ENCODE measurements at regions not wholly inside any gene's neighbourhood (a gene's known extent, or its start where the extent isn't known, plus 50 kb on each side); places are given as distances from the start of the nearest gene placed in this dataset.

DNA sequence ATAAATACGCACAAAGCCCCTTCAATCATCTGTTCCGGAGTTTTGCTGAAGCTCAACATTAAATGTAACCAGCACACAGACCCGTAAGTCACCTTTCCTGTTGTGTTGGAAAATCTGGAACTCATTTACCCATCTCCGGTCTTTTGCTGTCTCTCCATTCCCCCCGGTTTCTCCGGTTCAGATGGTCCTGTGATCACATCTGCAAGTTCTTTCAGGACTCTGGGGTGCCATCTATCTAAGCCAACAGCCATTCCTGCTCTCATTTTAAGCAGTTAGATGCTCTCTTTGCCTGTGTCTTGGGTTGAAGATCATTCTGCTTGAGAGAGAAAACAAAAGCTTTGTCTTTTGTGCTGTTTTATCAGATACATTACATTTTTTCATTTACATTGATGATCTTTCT, 91.7 kb upstream of the TGIF1 start:
- TF ChIP-seq CTCF (conservative IDR thresholded peaks at IDR 0.05; ENCODE audit: low read depth, low read length): no peak
- no peak for TF ChIP-seq FOS (IDR thresholded peaks at IDR 0.05; ENCODE audit: low read depth, low read length)
- no peak for TF ChIP-seq RFX5 (IDR thresholded peaks at IDR 0.05; ENCODE audit: low read depth, low read length)
- no peak for TF ChIP-seq CEBPB (IDR thresholded peaks at IDR 0.05; ENCODE audit: low read depth, low read length)
- TF ChIP-seq, protein P1, sequence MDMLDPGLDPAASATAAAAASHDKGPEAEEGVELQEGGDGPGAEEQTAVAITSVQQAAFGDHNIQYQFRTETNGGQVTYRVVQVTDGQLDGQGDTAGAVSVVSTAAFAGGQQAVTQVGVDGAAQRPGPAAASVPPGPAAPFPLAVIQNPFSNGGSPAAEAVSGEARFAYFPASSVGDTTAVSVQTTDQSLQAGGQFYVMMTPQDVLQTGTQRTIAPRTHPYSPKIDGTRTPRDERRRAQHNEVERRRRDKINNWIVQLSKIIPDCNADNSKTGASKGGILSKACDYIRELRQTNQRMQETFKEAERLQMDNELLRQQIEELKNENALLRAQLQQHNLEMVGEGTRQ (IDR thresholded peaks at IDR 0.05; ENCODE audit: low read depth, low read length): no peak
- TF ChIP-seq POLR2A (IDR thresholded peaks at IDR 0.05; ENCODE audit: low read depth, low read length): no peak
- no peak for TF ChIP-seq SMC3 (IDR thresholded peaks at IDR 0.05; ENCODE audit: low read depth, low read length)
- no peak for TF ChIP-seq RAD21 (IDR thresholded peaks at IDR 0.05; ENCODE audit: low read length)
- no peak for TF ChIP-seq MAFK (IDR thresholded peaks at IDR 0.05; ENCODE audit: low read depth, low read length)
- no peak for TF ChIP-seq BHLHE40 (IDR thresholded peaks at IDR 0.05; ENCODE audit: low read depth, low read length)
- TF ChIP-seq CHD1 (IDR thresholded peaks at IDR 0.05; ENCODE audit: low read depth, low read length): no peak

All from IMR-90 (cell line).